Activated effector memory CD4-positive, alpha-beta T cell treated with Interleukin-2 at 50 U/mL for 16 hours (primary cell): ENCODE measurements at regions not wholly inside any gene's neighbourhood (a gene's known extent, or its start where the extent isn't known, plus 50 kb on each side); places are given as distances from the start of the nearest gene placed in this dataset.
"Not testable (repeated sequence)": the region's sequence is repeated elsewhere in the genome, so short reads cannot be mapped to it uniquely, and the experiment has no call there.

ENCODE experiments used
- DNase-seq: peaks from one replicate; pipeline ENCODE4 v3.0.0-alpha.2; 2020

GRCh38 chr13:84630476-84630875 lies 748.2 kb upstream of the SLITRK1 start:
- no peak for DNase-seq

GRCh38 chr13:84616864-84617263 lies 734.6 kb upstream of the SLITRK1 start:
- no peak for DNase-seq

GRCh38 chr13:84609716-84610115 lies 727.4 kb upstream of the SLITRK1 start:
- no peak for DNase-seq

- DNase-seq: no peak
Measured at GRCh38 chr13:84607261-84608013, 725.2 kb upstream of the SLITRK1 start.

- no peak for DNase-seq
Measured at GRCh38 chr13:84606616-84607015, 724.3 kb upstream of the SLITRK1 start.

- DNase-seq: no peak
Measured at GRCh38 chr13:84605927-84606326, 723.7 kb upstream of the SLITRK1 start.

GRCh38 chr13:84591444-84591843 lies 709.2 kb upstream of the SLITRK1 start:
- DNase-seq: no peak

- no peak for DNase-seq
Measured at GRCh38 chr13:84590663-84591062, 708.4 kb upstream of the SLITRK1 start.

- DNase-seq: no peak
Measured at GRCh38 chr13:84588023-84588422, 705.7 kb upstream of the SLITRK1 start.

- DNase-seq: not testable (repeated sequence)
Measured at GRCh38 chr13:84579901-84580300, 697.6 kb upstream of the SLITRK1 start.

- no peak for DNase-seq
Measured at GRCh38 chr13:84574851-84575250, 692.6 kb upstream of the SLITRK1 start.

GRCh38 chr13:84571264-84571663 lies 689.0 kb upstream of the SLITRK1 start:
- no peak for DNase-seq

GRCh38 chr13:84570831-84571230 lies 688.6 kb upstream of the SLITRK1 start:
- no peak for DNase-seq

- no peak for DNase-seq
Measured at GRCh38 chr13:84569366-84569765, 687.1 kb upstream of the SLITRK1 start.

- no peak for DNase-seq
Measured at GRCh38 chr13:84567848-84568247, 685.6 kb upstream of the SLITRK1 start.

GRCh38 chr13:84566780-84567179 lies 684.5 kb upstream of the SLITRK1 start:
- no peak for DNase-seq

GRCh38 chr13:84563611-84564010 lies 681.3 kb upstream of the SLITRK1 start:
- no peak for DNase-seq

GRCh38 chr13:84553227-84553626 lies 671.0 kb upstream of the SLITRK1 start:
- no peak for DNase-seq

- no peak for DNase-seq
Measured at GRCh38 chr13:84543962-84544361, 661.7 kb upstream of the SLITRK1 start.

- no peak for DNase-seq
Measured at GRCh38 chr13:84542348-84542747, 660.1 kb upstream of the SLITRK1 start.

- no peak for DNase-seq
Measured at GRCh38 chr13:84536906-84537305, 654.6 kb upstream of the SLITRK1 start.

- no peak for DNase-seq
Measured at GRCh38 chr13:84528408-84529070, 646.3 kb upstream of the SLITRK1 start.

GRCh38 chr13:84525865-84526264 lies 643.6 kb upstream of the SLITRK1 start:
- DNase-seq: no peak

- DNase-seq: no peak
Measured at GRCh38 chr13:84524586-84524985, 642.3 kb upstream of the SLITRK1 start.

GRCh38 chr13:84500016-84500415 lies 617.7 kb upstream of the SLITRK1 start:
- no peak for DNase-seq
